GM23248 (cell line): ENCODE measurements at regions not wholly inside any gene's neighbourhood (a gene's known extent, or its start where the extent isn't known, plus 50 kb on each side); places are given as distances from the start of the nearest gene placed in this dataset.

ENCODE experiments used
- EZH2 ChIP-seq: fragments of 200-600 bp; sonication (generic); IDR thresholded peaks from 2 replicates; pipeline ENCODE4 v1.6.1; 2018; ENCODE audit warnings: antibody characterized with exemption, mild to moderate bottlenecking; ENCODE audit not compliant: insufficient read depth, poor library complexity, severe bottlenecking
- EZH2phosphoT487 ChIP-seq: fragments of 200-600 bp; sonication (generic); IDR thresholded peaks from 2 replicates; pipeline ENCODE4 v1.6.1; 2018; ENCODE audit warnings: antibody characterized with exemption, moderate library complexity, mild to moderate bottlenecking, low read depth; ENCODE audit not compliant: insufficient read depth

DNA sequence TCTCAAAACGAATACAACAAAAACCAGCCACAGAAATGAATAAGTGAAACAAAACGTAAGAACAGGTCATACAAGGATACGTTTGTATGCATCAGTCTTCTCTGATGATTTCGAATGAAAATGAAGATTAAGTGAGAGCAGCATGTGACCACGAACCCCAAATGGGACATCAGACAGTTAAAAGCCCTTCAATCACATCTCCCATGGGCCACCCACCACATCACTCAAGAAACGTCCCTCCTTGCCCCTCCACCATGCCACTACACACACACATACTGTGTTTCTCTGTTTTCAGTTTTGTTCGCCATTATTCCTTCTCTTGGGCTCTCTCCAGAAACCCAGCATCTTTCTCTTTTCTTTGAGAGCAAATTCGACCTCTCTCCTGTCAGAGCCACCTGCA lies 355.6 kb upstream of the KAZN start:
- TF ChIP-seq EZH2phosphoT487 (no peak), EZH2 (no peak)
